H9 (cell line): ENCODE measurements at regions not wholly inside any gene's neighbourhood (a gene's known extent, or its start where the extent isn't known, plus 50 kb on each side); places are given as distances from the start of the nearest gene placed in this dataset.
A peak's percentile ranks its signal among the peaks of the same experiment; 100 is the strongest.

Experiments used
- DNase-seq: peaks from one replicate; pipeline ENCODE4 v3.0.0-alpha.2; 2017
- H2AFZ ChIP-seq: one replicate; pipeline ENCODE4 v1.6.1; 2013; ENCODE audit warnings: mild to moderate bottlenecking, low read length, control low read depth, moderate library complexity
- H2AK5ac ChIP-seq: 2 replicates; pipeline ENCODE4 v1.6.1; 2013; ENCODE audit warnings: low read length, control low read depth, mixed read lengths; ENCODE audit not compliant: insufficient read length
- H2BK120ac ChIP-seq: one replicate; pipeline ENCODE4 v1.6.1; 2013; ENCODE audit warnings: low read depth, mild to moderate bottlenecking, low read length, control low read depth, inconsistent platforms; ENCODE audit not compliant: poor library complexity, severe bottlenecking
- H2BK12ac ChIP-seq: 2 replicates; pipeline ENCODE4 v1.6.1; 2013; ENCODE audit warnings: low read length, control low read depth, mixed read lengths, low read depth; ENCODE audit not compliant: insufficient read length
- H2BK15ac ChIP-seq: 2 replicates; pipeline ENCODE4 v1.6.1; 2013; ENCODE audit warnings: low read depth, low read length, control low read depth
- H2BK20ac ChIP-seq: one replicate; pipeline ENCODE4 v1.6.1; 2013; ENCODE audit warnings: low read depth, mild to moderate bottlenecking, low read length, control low read depth, inconsistent platforms; ENCODE audit not compliant: poor library complexity, severe bottlenecking
- H2BK5ac ChIP-seq: 2 replicates; pipeline ENCODE4 v1.6.1; 2013; ENCODE audit warnings: low read length, control low read depth, mixed read lengths; ENCODE audit not compliant: insufficient read length
- H3K14ac ChIP-seq: 2 replicates; pipeline ENCODE4 v1.6.1; 2013; ENCODE audit warnings: low read length, control low read depth; ENCODE audit not compliant: insufficient read depth
- H3K18ac ChIP-seq: 2 replicates; pipeline ENCODE4 v1.6.1; 2013; ENCODE audit warnings: low read depth, mild to moderate bottlenecking, mixed read lengths, low read length, control low read depth; ENCODE audit not compliant: insufficient read length
- H3K23ac ChIP-seq: 2 replicates; pipeline ENCODE4 v1.6.1; 2013; ENCODE audit warnings: low read length, control low read depth, mixed read lengths, low read depth; ENCODE audit not compliant: insufficient read length
- H3K23me2 ChIP-seq: 2 replicates; pipeline ENCODE4 v1.6.1; 2013; ENCODE audit warnings: low read depth, mild to moderate bottlenecking, mixed read lengths, low read length, control low read depth; ENCODE audit not compliant: insufficient read length, poor library complexity, severe bottlenecking
- H3K27ac ChIP-seq: 2 replicates; pipeline ENCODE4 v1.5.1; 2013; ENCODE audit warnings: low read length, control low read depth, mixed read lengths, low read depth; ENCODE audit not compliant: insufficient read length
- H3K27me3 ChIP-seq: 2 replicates; pipeline ENCODE4 v1.6.1; 2013; ENCODE audit warnings: low read length, control low read depth, inconsistent platforms; ENCODE audit not compliant: insufficient read depth
- H3K4ac ChIP-seq: 2 replicates; pipeline ENCODE4 v1.6.1; 2013; ENCODE audit warnings: low read depth, mild to moderate bottlenecking, control low read depth, inconsistent platforms, low read length, moderate library complexity
- H3K4me1 ChIP-seq: 2 replicates; pipeline ENCODE4 v1.6.1; 2013; ENCODE audit warnings: low read length, control low read depth, inconsistent platforms; ENCODE audit not compliant: insufficient read depth
- H3K4me2 ChIP-seq: 2 replicates; pipeline ENCODE4 v1.6.1; 2013; ENCODE audit warnings: low read length, control low read depth, mixed read lengths; ENCODE audit not compliant: insufficient read length, insufficient read depth
- H3K56ac ChIP-seq: 2 replicates; pipeline ENCODE4 v1.6.1; 2013; ENCODE audit warnings: low read depth, mild to moderate bottlenecking, mixed read lengths, low read length, control low read depth; ENCODE audit not compliant: insufficient read length
- H3K79me1 ChIP-seq: 2 replicates; pipeline ENCODE4 v1.6.1; 2013; ENCODE audit warnings: low read depth, mild to moderate bottlenecking, moderate library complexity, low read length, control low read depth, inconsistent platforms; ENCODE audit not compliant: insufficient read depth, poor library complexity, severe bottlenecking
- H3K79me2 ChIP-seq: 2 replicates; pipeline ENCODE4 v1.6.1; 2013; ENCODE audit warnings: low read length, control low read depth, inconsistent platforms; ENCODE audit not compliant: insufficient read depth
- H3K9ac ChIP-seq: 2 replicates; pipeline ENCODE4 v1.6.1; 2013; ENCODE audit warnings: low read length, control low read depth, mixed read lengths; ENCODE audit not compliant: insufficient read length; ENCODE audit errors: extremely low read depth
- H3K9me3 ChIP-seq: one replicate; pipeline ENCODE4 v1.6.1; 2013; ENCODE audit warnings: low read depth, low read length, inconsistent platforms; ENCODE audit not compliant: control insufficient read depth
- H3T11ph ChIP-seq: one replicate; pipeline ENCODE4 v1.6.1; 2013; ENCODE audit warnings: mild to moderate bottlenecking, low read length, control low read depth, inconsistent platforms
- H4K20me1 ChIP-seq: one replicate; pipeline ENCODE4 v1.6.1; 2013; ENCODE audit not compliant: control insufficient read depth, insufficient read length, insufficient read depth
- H4K5ac ChIP-seq: 2 replicates; pipeline ENCODE4 v1.6.1; 2013; ENCODE audit warnings: low read depth, mild to moderate bottlenecking, mixed read lengths, low read length, control low read depth; ENCODE audit not compliant: insufficient read length
- H4K8ac ChIP-seq: replicated peaks from 2 replicates; pipeline ENCODE4 v1.6.1; 2013; ENCODE audit warnings: low read length, control low read depth, mixed read lengths, low read depth; ENCODE audit not compliant: insufficient read length
- H4K91ac ChIP-seq: 2 replicates; pipeline ENCODE4 v1.6.1; 2013; ENCODE audit warnings: low read depth, mild to moderate bottlenecking, moderate library complexity, mixed read lengths, low read length, control low read depth; ENCODE audit not compliant: insufficient read length
- H3K27ac Mint-ChIP-seq, 3 experiments: 2 replicates in 2 of 3; 3 replicates in 1 of 3; pipeline ENCODE4 v1.8.0; 2020 to 2021; ENCODE audit warnings: mixed read lengths in 3 of 3, mild to moderate bottlenecking in 1 of 3, moderate library complexity in 1 of 3
- H3K27me3 Mint-ChIP-seq: 2 replicates; pipeline ENCODE4 v1.8.0; 2021; ENCODE audit warnings: low read depth, mild to moderate bottlenecking, moderate library complexity, mixed read lengths
- H3K36me3 Mint-ChIP-seq, 3 experiments: 2 replicates in 2 of 3; 3 replicates in 1 of 3; pipeline ENCODE4 v1.8.0; 2020 to 2021; ENCODE audit warnings: low read depth in 3 of 3, mixed read lengths in 3 of 3; ENCODE audit not compliant: insufficient read depth in 1 of 3
- H3K4me1 Mint-ChIP-seq, 2 experiments: 2 replicates each; pipeline ENCODE4 v1.8.0; 2020; ENCODE audit warnings: mixed read lengths in 2 of 2
- H3K4me3 Mint-ChIP-seq, 2 experiments: 2 replicates in 1 of 2; 3 replicates in 1 of 2; pipeline ENCODE4 v1.8.0; 2020 to 2021; ENCODE audit warnings: mild to moderate bottlenecking in 2 of 2, mixed read lengths in 2 of 2, moderate library complexity in 1 of 2
- H3K9me3 Mint-ChIP-seq, 2 experiments: 2 replicates in 1 of 2; 3 replicates in 1 of 2; pipeline ENCODE4 v1.8.0; 2020; ENCODE audit warnings: mild to moderate bottlenecking in 2 of 2, mixed read lengths in 2 of 2, moderate library complexity in 1 of 2
- CTCF ChIP-seq: fragments of 200-600 bp; sonication (generic); conservative IDR thresholded peaks from 3 replicates; pipeline ENCODE4 v1.8.0; 2021; ENCODE audit warnings: antibody characterized with exemption, mild to moderate bottlenecking
- WGBS: extraction: QIAGEN DNeasy Blood & Tissue Kit; methylation state at CpG from one replicate; pipeline ENCODE4 v1.1.7; 2013; ENCODE audit warnings: missing lambda C conversion rate, low lambda C conversion rate, mixed read lengths; ENCODE audit not compliant: insufficient read length; ENCODE audit errors: extremely low coverage; 5-methylcytosine and 5-hydroxymethylcytosine counted together

GRCh38 chr4:123555807-123556273 is 159.2 kb downstream of the SPRY1 start:
- no CpG with 5 or more reads among the region's 6 CpGs for WGBS
- no peak overlapping the region for H3T11ph ChIP-seq
- H3K27ac ChIP-seq, result no peak overlapping the region
- no peaks in the 10 kb centered on the region for H3K79me1 ChIP-seq
- H2AFZ ChIP-seq, result no peak overlapping the region
- DNase-seq, result no peak
- peak overlapping the region in 2 of 3 experiments; percentile 43 to 76; a peak in 2 of 7 replicates for H3K27ac Mint-ChIP-seq
- no peak overlapping the region for H2BK20ac ChIP-seq
- H3K56ac ChIP-seq, result no peak overlapping the region
- no peak overlapping the region for H4K8ac ChIP-seq
- H3K4me1 Mint-ChIP-seq, result peaks cover 53 to 54% of the 10 kb centered on the region in 2 experiments
- H3K27me3 ChIP-seq, result no peaks in the 10 kb centered on the region
- H3K9me3 Mint-ChIP-seq, result no peaks in the 10 kb centered on the region; a peak in 1 of 5 replicates
- no peak overlapping the region for H2BK12ac ChIP-seq
- no peaks in the 10 kb centered on the region for H3K36me3 Mint-ChIP-seq
- no peak overlapping the region for H4K91ac ChIP-seq
- peaks cover 3% of the 10 kb centered on the region; the same call in 1 of the 2 replicates for H3K4me1 ChIP-seq
- peak overlapping the region; percentile 73; the same call in 1 of the 2 replicates for H3K14ac ChIP-seq
- H4K5ac ChIP-seq, result no peak overlapping the region
- no peaks in the 10 kb centered on the region for H3K23me2 ChIP-seq
- no peak overlapping the region for H3K4ac ChIP-seq
- no peak overlapping the region for H3K18ac ChIP-seq
- TF ChIP-seq CTCF, result no peak
- no peaks in the 10 kb centered on the region for H3K27me3 Mint-ChIP-seq
- no peak overlapping the region for H3K4me2 ChIP-seq
- no peak overlapping the region for H2AK5ac ChIP-seq
- no peak overlapping the region for H2BK120ac ChIP-seq
- H3K4me3 Mint-ChIP-seq, result no peak overlapping the region
- no peaks in the 10 kb centered on the region for H3K9me3 ChIP-seq
- no peak overlapping the region for H2BK15ac ChIP-seq
- H3K23ac ChIP-seq, result no peak overlapping the region
- H3K9ac ChIP-seq, result no peak overlapping the region
- H4K20me1 ChIP-seq, result no peaks in the 10 kb centered on the region
- no peak overlapping the region for H2BK5ac ChIP-seq
- no peaks in the 10 kb centered on the region for H3K79me2 ChIP-seq
